Neural cell (in vitro differentiated cells): ENCODE measurements at regions not wholly inside any gene's neighbourhood (a gene's known extent, or its start where the extent isn't known, plus 50 kb on each side); places are given as distances from the start of the nearest gene placed in this dataset.

Experiments used
- H2AFZ ChIP-seq: fragments of 200-600, 300-800 bp; sonication (generic), shearing (Covaris generic); 2 replicates; pipeline ENCODE4 v1.6.0; 2014; ENCODE audit warnings: low read depth, mild to moderate bottlenecking, antibody characterized with exemption, low read length, moderate library complexity
- H3F3A ChIP-seq: fragments of 200-600 bp; shearing (Covaris generic); 2 replicates; pipeline ENCODE4 v1.6.1; 2016; ENCODE audit warnings: mild to moderate bottlenecking, moderate library complexity, mixed read lengths, antibody characterized with exemption, low read length; ENCODE audit not compliant: insufficient read depth, poor library complexity, severe bottlenecking
- H3K27ac ChIP-seq: fragments of 200-600, 300-800 bp; sonication (generic), shearing (Covaris generic); 2 replicates; pipeline ENCODE4 v1.5.1; 2014; ENCODE audit warnings: mild to moderate bottlenecking, low read length, moderate library complexity
- H3K27me3 ChIP-seq: fragments of 300-800, 200-600 bp; sonication (generic), shearing (Covaris generic); 2 replicates; pipeline ENCODE4 v1.6.0; 2014; ENCODE audit warnings: mild to moderate bottlenecking, low read depth, low read length, moderate library complexity; ENCODE audit not compliant: insufficient read depth
- H3K36me3 ChIP-seq: fragments of 300-800, 200-600 bp; sonication (generic), shearing (Covaris generic); 2 replicates; pipeline ENCODE4 v1.5.1; 2014; ENCODE audit warnings: mild to moderate bottlenecking, antibody characterized with exemption, low read length, moderate library complexity; ENCODE audit not compliant: insufficient read depth
- H3K4me2 ChIP-seq: fragments of 300-800, 200-600 bp; sonication (generic), shearing (Covaris generic); 2 replicates; pipeline ENCODE4 v1.6.0; 2014; ENCODE audit warnings: mild to moderate bottlenecking, low read length
- H3K4me3 ChIP-seq: fragments of 300-800, 200-600 bp; sonication (generic), shearing (Covaris generic); 2 replicates; pipeline ENCODE4 v1.5.1; 2014; ENCODE audit warnings: mild to moderate bottlenecking, low read length, moderate library complexity
- H3K79me2 ChIP-seq: fragments of 200-600 bp; shearing (Covaris generic); replicated peaks from 2 replicates; pipeline ENCODE4 v1.6.0; 2014; ENCODE audit warnings: mild to moderate bottlenecking, low read length, moderate library complexity; ENCODE audit not compliant: insufficient read depth
- H3K9ac ChIP-seq: fragments of 300-800, 200-600 bp; sonication (generic), shearing (Covaris generic); 2 replicates; pipeline ENCODE4 v1.6.1; 2016; ENCODE audit warnings: mild to moderate bottlenecking, low read length, mixed read lengths
- H3K9me2 ChIP-seq: fragments of 200-600 bp; shearing (Covaris generic); 2 replicates; pipeline ENCODE4 v1.6.1; 2016; ENCODE audit warnings: mild to moderate bottlenecking, low read length, mixed read lengths; ENCODE audit not compliant: insufficient read depth
- H3K9me3 ChIP-seq: fragments of 200-600, 300-800 bp; sonication (generic), shearing (Covaris generic); 2 replicates; pipeline ENCODE4 v1.6.1; 2016; ENCODE audit warnings: mild to moderate bottlenecking, mixed run types, low read length, moderate library complexity, mixed read lengths
- H4K20me1 ChIP-seq: fragments of 200-600 bp; shearing (Covaris generic); 2 replicates; pipeline ENCODE4 v1.6.1; 2016; ENCODE audit warnings: mild to moderate bottlenecking, mixed run types; ENCODE audit not compliant: insufficient read depth
- EP300 ChIP-seq: fragments of 450-650 bp; conservative IDR thresholded peaks from 2 replicates; pipeline ENCODE4 v1.6.1; 2014; ENCODE audit warnings: antibody characterized with exemption, mild to moderate bottlenecking, moderate library complexity; ENCODE audit not compliant: poor library complexity, severe bottlenecking
- EZH2 ChIP-seq: fragments of 200-600, 300-800 bp; shearing (Covaris generic), sonication (generic); IDR thresholded peaks from 2 replicates; pipeline ENCODE4 v1.6.1; 2014; ENCODE audit warnings: antibody characterized with exemption, low read length, borderline replicate concordance, mild to moderate bottlenecking; ENCODE audit not compliant: insufficient read depth, poor library complexity, severe bottlenecking
- MXI1 ChIP-seq: fragments of 450-650 bp; conservative IDR thresholded peaks from 2 replicates; pipeline ENCODE4 v1.6.1; 2014; ENCODE audit warnings: antibody characterized with exemption, mild to moderate bottlenecking; ENCODE audit not compliant: poor library complexity, severe bottlenecking
- POLR2AphosphoS5 ChIP-seq: IDR thresholded peaks from 2 replicates; pipeline ENCODE4 v1.6.1; 2012
- RAD21 ChIP-seq: fragments of 450-650 bp; conservative IDR thresholded peaks from 2 replicates; pipeline ENCODE4 v1.6.1; 2014; ENCODE audit warnings: antibody characterized with exemption, mild to moderate bottlenecking, moderate library complexity
- SMC3 ChIP-seq: fragments of 450-650 bp; conservative IDR thresholded peaks from 2 replicates; pipeline ENCODE4 v1.6.1; 2014; ENCODE audit warnings: antibody characterized with exemption, mild to moderate bottlenecking, moderate library complexity; ENCODE audit not compliant: poor library complexity
- TAF1 ChIP-seq: IDR thresholded peaks from 2 replicates; pipeline ENCODE4 v1.6.1; 2012; ENCODE audit warnings: low read depth
- TF ChIP-seq, protein P1 (sequence below): IDR thresholded peaks from 2 replicates; pipeline ENCODE4 v1.6.1; 2012; ENCODE audit warnings: borderline replicate concordance
- TF ChIP-seq, protein P2 (sequence below): fragments of 450-650 bp; IDR thresholded peaks from 2 replicates; pipeline ENCODE4 v1.5.1; 2014; ENCODE audit warnings: antibody characterized with exemption, mild to moderate bottlenecking, moderate library complexity; ENCODE audit not compliant: poor library complexity, severe bottlenecking

DNA sequence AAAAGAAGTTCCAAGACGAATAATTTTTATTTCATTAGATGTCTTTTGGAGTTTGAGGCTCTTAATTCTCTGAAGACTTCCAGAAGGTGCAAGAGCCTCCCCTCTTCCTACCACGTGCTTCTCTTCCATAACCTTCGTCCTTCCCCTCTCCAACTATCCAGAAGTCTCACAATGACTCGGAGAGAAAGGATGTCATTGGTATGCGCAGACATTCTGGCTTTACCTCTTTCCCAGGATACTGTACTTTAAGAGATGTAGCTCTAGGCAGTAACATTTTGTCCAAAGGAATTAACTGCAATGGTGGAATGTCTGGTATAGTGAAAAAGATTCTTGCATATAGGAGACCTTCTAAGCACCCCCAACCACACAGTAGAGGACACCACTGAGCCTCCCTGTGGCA, 249.0 kb upstream of the OSR1 start:
- Histone ChIP-seq H3K4me2 (no peak overlapping the region), H3K79me2 (no peaks in the 10 kb centered on the region), H3F3A (no peaks in the 10 kb centered on the region), H3K36me3 (no peaks in the 10 kb centered on the region), H3K4me3 (no peak overlapping the region), H3K27ac (no peak overlapping the region), H4K20me1 (no peaks in the 10 kb centered on the region), H2AFZ (no peak overlapping the region), H3K9ac (no peak overlapping the region), H3K9me2 (no peaks in the 10 kb centered on the region), H3K9me3 (no peaks in the 10 kb centered on the region), H3K27me3 (no peaks in the 10 kb centered on the region)
- TF ChIP-seq, protein P1, sequence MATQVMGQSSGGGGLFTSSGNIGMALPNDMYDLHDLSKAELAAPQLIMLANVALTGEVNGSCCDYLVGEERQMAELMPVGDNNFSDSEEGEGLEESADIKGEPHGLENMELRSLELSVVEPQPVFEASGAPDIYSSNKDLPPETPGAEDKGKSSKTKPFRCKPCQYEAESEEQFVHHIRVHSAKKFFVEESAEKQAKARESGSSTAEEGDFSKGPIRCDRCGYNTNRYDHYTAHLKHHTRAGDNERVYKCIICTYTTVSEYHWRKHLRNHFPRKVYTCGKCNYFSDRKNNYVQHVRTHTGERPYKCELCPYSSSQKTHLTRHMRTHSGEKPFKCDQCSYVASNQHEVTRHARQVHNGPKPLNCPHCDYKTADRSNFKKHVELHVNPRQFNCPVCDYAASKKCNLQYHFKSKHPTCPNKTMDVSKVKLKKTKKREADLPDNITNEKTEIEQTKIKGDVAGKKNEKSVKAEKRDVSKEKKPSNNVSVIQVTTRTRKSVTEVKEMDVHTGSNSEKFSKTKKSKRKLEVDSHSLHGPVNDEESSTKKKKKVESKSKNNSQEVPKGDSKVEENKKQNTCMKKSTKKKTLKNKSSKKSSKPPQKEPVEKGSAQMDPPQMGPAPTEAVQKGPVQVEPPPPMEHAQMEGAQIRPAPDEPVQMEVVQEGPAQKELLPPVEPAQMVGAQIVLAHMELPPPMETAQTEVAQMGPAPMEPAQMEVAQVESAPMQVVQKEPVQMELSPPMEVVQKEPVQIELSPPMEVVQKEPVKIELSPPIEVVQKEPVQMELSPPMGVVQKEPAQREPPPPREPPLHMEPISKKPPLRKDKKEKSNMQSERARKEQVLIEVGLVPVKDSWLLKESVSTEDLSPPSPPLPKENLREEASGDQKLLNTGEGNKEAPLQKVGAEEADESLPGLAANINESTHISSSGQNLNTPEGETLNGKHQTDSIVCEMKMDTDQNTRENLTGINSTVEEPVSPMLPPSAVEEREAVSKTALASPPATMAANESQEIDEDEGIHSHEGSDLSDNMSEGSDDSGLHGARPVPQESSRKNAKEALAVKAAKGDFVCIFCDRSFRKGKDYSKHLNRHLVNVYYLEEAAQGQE, result no peak
- TF ChIP-seq TAF1, result no peak
- no peak for TF ChIP-seq POLR2AphosphoS5
- TF ChIP-seq RAD21, result no peak
- no peak for TF ChIP-seq EZH2
- no peak for TF ChIP-seq MXI1
- no peak for TF ChIP-seq SMC3
- TF ChIP-seq, protein P2, sequence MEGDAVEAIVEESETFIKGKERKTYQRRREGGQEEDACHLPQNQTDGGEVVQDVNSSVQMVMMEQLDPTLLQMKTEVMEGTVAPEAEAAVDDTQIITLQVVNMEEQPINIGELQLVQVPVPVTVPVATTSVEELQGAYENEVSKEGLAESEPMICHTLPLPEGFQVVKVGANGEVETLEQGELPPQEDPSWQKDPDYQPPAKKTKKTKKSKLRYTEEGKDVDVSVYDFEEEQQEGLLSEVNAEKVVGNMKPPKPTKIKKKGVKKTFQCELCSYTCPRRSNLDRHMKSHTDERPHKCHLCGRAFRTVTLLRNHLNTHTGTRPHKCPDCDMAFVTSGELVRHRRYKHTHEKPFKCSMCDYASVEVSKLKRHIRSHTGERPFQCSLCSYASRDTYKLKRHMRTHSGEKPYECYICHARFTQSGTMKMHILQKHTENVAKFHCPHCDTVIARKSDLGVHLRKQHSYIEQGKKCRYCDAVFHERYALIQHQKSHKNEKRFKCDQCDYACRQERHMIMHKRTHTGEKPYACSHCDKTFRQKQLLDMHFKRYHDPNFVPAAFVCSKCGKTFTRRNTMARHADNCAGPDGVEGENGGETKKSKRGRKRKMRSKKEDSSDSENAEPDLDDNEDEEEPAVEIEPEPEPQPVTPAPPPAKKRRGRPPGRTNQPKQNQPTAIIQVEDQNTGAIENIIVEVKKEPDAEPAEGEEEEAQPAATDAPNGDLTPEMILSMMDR, result no peak
- no peak for TF ChIP-seq EP300

DNA sequence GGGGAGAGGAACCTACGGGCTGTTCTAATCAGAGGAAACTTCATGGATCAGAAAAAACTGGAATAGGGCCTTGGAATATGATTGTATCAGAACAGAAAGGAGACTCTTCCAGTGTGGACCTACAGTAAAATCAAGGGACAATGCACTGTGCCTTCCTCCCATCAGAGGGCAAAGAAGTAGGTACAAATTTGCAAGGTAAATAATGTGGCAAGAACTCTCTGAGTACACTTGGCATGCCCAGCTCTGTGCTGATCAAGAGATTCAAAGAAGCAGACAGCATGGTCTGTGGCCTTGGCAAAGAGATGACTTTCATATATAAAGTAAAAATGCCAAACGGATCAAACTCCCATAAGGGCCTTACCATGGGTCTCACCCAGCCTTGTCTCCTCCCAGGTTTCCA, 242.6 kb upstream of the OSR1 start:
- no peaks in the 10 kb centered on the region for H3K36me3 ChIP-seq
- no peaks in the 10 kb centered on the region for H3K9me2 ChIP-seq
- no peaks in the 10 kb centered on the region for H3K9me3 ChIP-seq
- H3F3A ChIP-seq, result no peaks in the 10 kb centered on the region
- TF ChIP-seq SMC3 (no peak), TAF1 (no peak), POLR2AphosphoS5 (no peak), EZH2 (no peak), MXI1 (no peak), RAD21 (no peak), EP300 (no peak)
- TF ChIP-seq, protein P2, result no peak
- TF ChIP-seq, protein P1, result no peak
- H3K4me2 ChIP-seq, result no peak overlapping the region
- H3K4me3 ChIP-seq, result no peak overlapping the region
- no peak overlapping the region for H2AFZ ChIP-seq
- H3K9ac ChIP-seq, result no peak overlapping the region
- H3K79me2 ChIP-seq, result no peaks in the 10 kb centered on the region
- no peak overlapping the region for H3K27ac ChIP-seq
- no peaks in the 10 kb centered on the region for H4K20me1 ChIP-seq
- no peaks in the 10 kb centered on the region for H3K27me3 ChIP-seq
